Liver (tissue), 8 donors: ENCODE measurements at regions not wholly inside any gene's neighbourhood (a gene's known extent, or its start where the extent isn't known, plus 50 kb on each side); places are given as distances from the start of the nearest gene placed in this dataset.

ENCODE experiments used
- DNase-seq: peaks from one replicate; pipeline ENCODE4 v3.0.0-alpha.2; 2017; ENCODE audit warnings: low spot score
- H3K27ac ChIP-seq, 2 donors: one replicate each; pipeline ENCODE4 v1.7.0; 2013; ENCODE audit warnings: inconsistent platforms in 2 of 2, low read length in 2 of 2, control low read depth in 1 of 2, low read depth in 1 of 2, mild to moderate bottlenecking in 1 of 2
- H3K27me3 ChIP-seq, 4 donors: one replicate each; pipeline versions ENCODE4 v1.6.1 to v1.7.0; 2013; ENCODE audit warnings: low read length in 3 of 4, inconsistent platforms in 1 of 4, mild to moderate bottlenecking in 1 of 4, moderate library complexity in 1 of 4; ENCODE audit not compliant: control insufficient read depth in 4 of 4, insufficient read depth in 4 of 4
- H3K36me3 ChIP-seq, 4 donors: one replicate each; pipeline versions ENCODE4 v1.6.1 to v1.7.0; 2013; ENCODE audit warnings: low read length in 3 of 4, mild to moderate bottlenecking in 3 of 4, low read depth in 1 of 4, moderate library complexity in 1 of 4; ENCODE audit not compliant: control insufficient read depth in 4 of 4, insufficient read depth in 3 of 4
- H3K4me1 ChIP-seq, 4 donors: one replicate each; pipeline versions ENCODE4 v1.6.1 to v1.7.0; 2013; ENCODE audit warnings: low read length in 3 of 4, mild to moderate bottlenecking in 3 of 4, moderate library complexity in 1 of 4; ENCODE audit not compliant: control insufficient read depth in 4 of 4, insufficient read depth in 4 of 4
- H3K4me3 ChIP-seq, 3 donors: one replicate each; pipeline versions ENCODE4 v1.6.1 to v1.7.0; 2013; ENCODE audit warnings: low read length in 3 of 3, control low read depth in 1 of 3, low read depth in 1 of 3, mild to moderate bottlenecking in 1 of 3
- H3K9ac ChIP-seq, 2 donors: one replicate each; pipeline ENCODE4 v1.7.0; 2013; ENCODE audit warnings: low read length in 2 of 2, mild to moderate bottlenecking in 2 of 2, moderate library complexity in 2 of 2, control low read depth in 1 of 2, low read depth in 1 of 2
- H3K9me3 ChIP-seq, 4 donors: one replicate each; pipeline versions ENCODE4 v1.6.1 to v1.7.0; 2013; ENCODE audit warnings: low read length in 3 of 4; ENCODE audit not compliant: control insufficient read depth in 4 of 4
- ATF3 ChIP-seq: IDR thresholded peaks from 2 replicates; pipeline ENCODE4 v1.6.1; 2016; ENCODE audit warnings: antibody characterized with exemption
- CTCF ChIP-seq: fragments of 150-350 bp; IDR thresholded peaks from 2 replicates; pipeline ENCODE4 v1.5.1; 2017; ENCODE audit warnings: improper control_type of control experiment, low read depth, low read length; ENCODE audit not compliant: missing input control
- EGR1 ChIP-seq, 2 donors: IDR thresholded peaks; 2 replicates each; pipeline ENCODE4 v1.6.1; 2016 to 2018; ENCODE audit warnings: antibody characterized with exemption in 2 of 2, low read depth in 2 of 2
- FOXA1 ChIP-seq: IDR thresholded peaks from 2 replicates; pipeline ENCODE4 v1.6.1; 2016; ENCODE audit warnings: antibody characterized with exemption
- FOXA2 ChIP-seq: IDR thresholded peaks from 2 replicates; pipeline ENCODE4 v1.6.1; 2016; ENCODE audit warnings: antibody characterized with exemption
- GABPA ChIP-seq, 2 donors: IDR thresholded peaks in 1 of 2; conservative IDR thresholded peaks in 1 of 2; 2 replicates each; pipeline ENCODE4 v1.6.1; 2016; ENCODE audit warnings: antibody characterized with exemption in 2 of 2, mild to moderate bottlenecking in 1 of 2, moderate library complexity in 1 of 2
- HNF4A ChIP-seq, 2 donors: conservative IDR thresholded peaks; 2 replicates each; pipeline ENCODE4 v1.6.1; 2016; ENCODE audit warnings: antibody characterized with exemption in 2 of 2, mild to moderate bottlenecking in 2 of 2
- JUND ChIP-seq, 2 donors: IDR thresholded peaks; 2 replicates each; pipeline ENCODE4 v1.6.1; 2016; ENCODE audit warnings: antibody characterized with exemption in 2 of 2
- MAX ChIP-seq: IDR thresholded peaks from 2 replicates; pipeline ENCODE4 v1.6.1; 2016; ENCODE audit warnings: antibody characterized with exemption
- RAD21 ChIP-seq, 2 donors: IDR thresholded peaks; 2 replicates each; pipeline ENCODE4 v1.6.1; 2016; ENCODE audit warnings: antibody characterized with exemption in 2 of 2, mild to moderate bottlenecking in 2 of 2
- REST ChIP-seq: IDR thresholded peaks from 2 replicates; pipeline ENCODE4 v1.6.1; 2016; ENCODE audit warnings: antibody characterized with exemption, mild to moderate bottlenecking
- RXRA ChIP-seq, 2 donors: IDR thresholded peaks; 2 replicates each; pipeline ENCODE4 v1.6.1; 2017 to 2018; ENCODE audit warnings: antibody characterized with exemption in 2 of 2, mild to moderate bottlenecking in 1 of 2
- SP1 ChIP-seq: IDR thresholded peaks from 2 replicates; pipeline ENCODE4 v1.6.1; 2018; ENCODE audit warnings: antibody characterized with exemption, mild to moderate bottlenecking
- TAF1 ChIP-seq: conservative IDR thresholded peaks from 2 replicates; pipeline ENCODE4 v1.6.1; 2016; ENCODE audit warnings: antibody characterized with exemption, mild to moderate bottlenecking
- YY1 ChIP-seq: IDR thresholded peaks from 2 replicates; pipeline ENCODE4 v1.6.1; 2016; ENCODE audit warnings: antibody characterized with exemption, mild to moderate bottlenecking
- ZBTB33 ChIP-seq: IDR thresholded peaks from 2 replicates; pipeline ENCODE4 v1.6.1; 2016; ENCODE audit warnings: antibody characterized with exemption
- WGBS: extraction: QIAGEN DNeasy Blood & Tissue Kit; methylation state at CpG from one replicate; pipeline ENCODE4 v1.1.7; 2013; 5-methylcytosine and 5-hydroxymethylcytosine counted together
- donor health status: healthy.
- donor health status: healthy.
- donor health status: healthy.
- donor health status: healthy.
- donor health status: healthy.

- H3K27me3 ChIP-seq, result no peaks in the 10 kb centered on the region
- no peaks in the 10 kb centered on the region for H3K9me3 ChIP-seq
- no peak overlapping the region for H3K27ac ChIP-seq
- 86% methylated on average over 6 of the region's 6 CpGs for WGBS
- H3K4me3 ChIP-seq, result no peak overlapping the region
- no peaks in the 10 kb centered on the region for H3K36me3 ChIP-seq
- DNase-seq, result no peak
- no peak overlapping the region for H3K9ac ChIP-seq
- peaks cover 6 to 28% (median 21%) of the 10 kb centered on the region in 4 donors for H3K4me1 ChIP-seq
- no peak for TF ChIP-seq HNF4A (conservative IDR thresholded peaks at IDR 0.05)
- TF ChIP-seq FOXA1, result no peak
- no peak for TF ChIP-seq JUND (IDR thresholded peaks at IDR 0.05)
- TF ChIP-seq REST, result no peak
- no peak for TF ChIP-seq GABPA (IDR thresholded peaks at IDR 0.05 in 1 of 2, conservative IDR thresholded peaks at IDR 0.05 in 1 of 2)
- TF ChIP-seq RXRA (IDR thresholded peaks at IDR 0.05), result no peak
- no peak for TF ChIP-seq FOXA2
- no peak for TF ChIP-seq YY1
- no peak for TF ChIP-seq RAD21 (IDR thresholded peaks at IDR 0.05)
- no peak for TF ChIP-seq ATF3
- no peak for TF ChIP-seq MAX
Observed at GRCh38 chr9:107174441-107174840, 108.6 kb upstream of the RAD23B start.

- no peak for DNase-seq
- Histone ChIP-seq H3K4me3 (no peak overlapping the region), H3K36me3 (no peaks in the 10 kb centered on the region), H3K27ac (no peak overlapping the region), H3K4me1 (peaks cover 6 to 28% (median 21%) of the 10 kb centered on the region in 4 donors), H3K9me3 (no peaks in the 10 kb centered on the region), H3K27me3 (no peaks in the 10 kb centered on the region), H3K9ac (no peak overlapping the region)
- TF ChIP-seq SP1 (peak; percentile 59), MAX (no peak), ZBTB33 (no peak), ATF3 (no peak), FOXA1 (no peak), GABPA (IDR thresholded peaks at IDR 0.05 in 1 of 2, conservative IDR thresholded peaks at IDR 0.05 in 1 of 2) (no peak), RAD21 (IDR thresholded peaks at IDR 0.05) (peak in 1 of 2 donors; percentile 27), REST (no peak), HNF4A (conservative IDR thresholded peaks at IDR 0.05) (peak; percentile 46 to 56), CTCF (no peak), JUND (IDR thresholded peaks at IDR 0.05) (no peak), EGR1 (IDR thresholded peaks at IDR 0.05; ENCODE audit: low read depth in 2 of 2) (no peak), YY1 (no peak), RXRA (IDR thresholded peaks at IDR 0.05) (peak; percentile 79 to 82), TAF1 (no peak)
- 42% methylated on average over 4 of the region's 4 CpGs for WGBS
Observed at GRCh38 chr9:107175041-107175440, 108.0 kb upstream of the RAD23B start.
